Left ventricle myocardium inferior (tissue), 1 donor: ENCODE measurements at regions not wholly inside any gene's neighbourhood (a gene's known extent, or its start where the extent isn't known, plus 50 kb on each side); places are given as distances from the start of the nearest gene placed in this dataset.
A peak's percentile ranks its signal among the peaks of the same experiment; 100 is the strongest.

ENCODE experiments used
- DNase-seq: peaks from one replicate; pipeline ENCODE4 v3.0.0-alpha.2; 2020
- H3K27ac ChIP-seq: fragments of 200-600 bp; replicated peaks from 2 replicates; pipeline ENCODE4 v1.8.0; 2021
- H3K27me3 ChIP-seq: fragments of 200-600 bp; 2 replicates; pipeline ENCODE4 v1.8.0; 2021; ENCODE audit warnings: low read depth
- H3K36me3 ChIP-seq: fragments of 200-600 bp; 2 replicates; pipeline ENCODE4 v1.8.0; 2021
- H3K4me1 ChIP-seq: fragments of 200-600 bp; 2 replicates; pipeline ENCODE4 v1.8.0; 2021
- H3K4me3 ChIP-seq: fragments of 200-600 bp; 2 replicates; pipeline ENCODE4 v1.8.0; 2021; ENCODE audit warnings: mild to moderate bottlenecking, moderate library complexity
- H3K9me3 ChIP-seq: fragments of 200-600 bp; replicated peaks from 2 replicates; pipeline ENCODE4 v1.8.0; 2021
- intact Hi-C: fragments of 100-400 bp; cut with micrococcal nuclease; formaldehyde crosslinking; loops from one replicate; pipeline ENCODE4 v1.11.0; 2022
- TF ChIP-seq, protein P1 (sequence below): fragments of 200-600 bp; IDR thresholded peaks from 2 replicates; pipeline ENCODE4 v1.8.0; 2021; ENCODE audit warnings: antibody characterized with exemption, mild to moderate bottlenecking, borderline replicate concordance
- donor health status: DM: no; HTN: yes; CAD: no; lungs with severe emphysema.

DNA sequence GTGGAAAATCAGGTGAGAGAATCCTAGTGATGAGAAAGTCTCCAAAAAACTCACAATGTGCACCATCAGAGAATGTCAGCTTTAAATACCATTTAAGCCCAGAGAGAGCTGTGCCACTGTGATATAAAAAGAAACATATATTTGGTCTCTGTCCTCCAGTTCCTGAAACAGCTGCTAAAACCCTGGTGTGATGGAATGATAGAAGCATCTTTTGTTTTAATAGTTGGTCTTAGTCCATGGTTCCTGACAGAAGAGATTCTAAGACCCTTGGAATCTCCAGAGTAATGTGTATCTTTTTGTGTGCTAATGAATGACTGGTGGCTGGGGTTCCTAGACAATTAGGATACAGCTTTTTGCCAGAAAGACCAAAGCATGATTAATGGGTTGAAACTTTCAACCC is 302.8 kb upstream of the B3GALT2 start:
- TF ChIP-seq, protein P1, sequence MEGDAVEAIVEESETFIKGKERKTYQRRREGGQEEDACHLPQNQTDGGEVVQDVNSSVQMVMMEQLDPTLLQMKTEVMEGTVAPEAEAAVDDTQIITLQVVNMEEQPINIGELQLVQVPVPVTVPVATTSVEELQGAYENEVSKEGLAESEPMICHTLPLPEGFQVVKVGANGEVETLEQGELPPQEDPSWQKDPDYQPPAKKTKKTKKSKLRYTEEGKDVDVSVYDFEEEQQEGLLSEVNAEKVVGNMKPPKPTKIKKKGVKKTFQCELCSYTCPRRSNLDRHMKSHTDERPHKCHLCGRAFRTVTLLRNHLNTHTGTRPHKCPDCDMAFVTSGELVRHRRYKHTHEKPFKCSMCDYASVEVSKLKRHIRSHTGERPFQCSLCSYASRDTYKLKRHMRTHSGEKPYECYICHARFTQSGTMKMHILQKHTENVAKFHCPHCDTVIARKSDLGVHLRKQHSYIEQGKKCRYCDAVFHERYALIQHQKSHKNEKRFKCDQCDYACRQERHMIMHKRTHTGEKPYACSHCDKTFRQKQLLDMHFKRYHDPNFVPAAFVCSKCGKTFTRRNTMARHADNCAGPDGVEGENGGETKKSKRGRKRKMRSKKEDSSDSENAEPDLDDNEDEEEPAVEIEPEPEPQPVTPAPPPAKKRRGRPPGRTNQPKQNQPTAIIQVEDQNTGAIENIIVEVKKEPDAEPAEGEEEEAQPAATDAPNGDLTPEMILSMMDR, result no peak
- Histone ChIP-seq H3K9me3 (peaks cover 23% of the 10 kb centered on the region), H3K4me3 (no peak overlapping the region), H3K4me1 (no peaks in the 10 kb centered on the region), H3K27me3 (no peaks in the 10 kb centered on the region), H3K36me3 (no peaks in the 10 kb centered on the region), H3K27ac (no peak overlapping the region)
- no peak for DNase-seq
- intact Hi-C loops, result no loop called here

DNA sequence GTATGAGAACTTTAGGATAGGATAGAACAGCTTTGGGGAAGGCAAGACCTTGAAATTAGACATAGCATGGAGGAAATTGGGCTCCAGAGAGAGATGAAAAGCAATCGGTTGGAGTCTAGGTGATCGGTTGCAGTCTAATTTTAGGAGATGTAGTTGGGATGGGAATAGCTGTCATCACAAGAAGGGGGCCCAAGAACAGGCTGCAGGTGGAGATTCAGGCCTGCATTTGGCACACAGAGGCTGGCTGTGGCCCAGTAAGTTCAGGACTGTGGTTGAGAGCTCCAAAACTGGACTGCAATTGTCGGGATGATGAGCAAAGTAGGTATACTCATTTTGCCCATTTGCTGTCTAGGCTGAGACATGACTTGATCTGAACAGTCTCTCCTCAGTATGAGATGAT is 301.3 kb upstream of the B3GALT2 start:
- intact Hi-C loops, result no loop called here
- no peaks in the 10 kb centered on the region for H3K27me3 ChIP-seq
- peak; percentile 16 for DNase-seq
- H3K4me1 ChIP-seq, result no peaks in the 10 kb centered on the region
- TF ChIP-seq, protein P1, result no peak
- H3K36me3 ChIP-seq, result no peaks in the 10 kb centered on the region
- no peak overlapping the region for H3K4me3 ChIP-seq
- H3K27ac ChIP-seq, result no peak overlapping the region
- peaks cover 23% of the 10 kb centered on the region for H3K9me3 ChIP-seq

DNA sequence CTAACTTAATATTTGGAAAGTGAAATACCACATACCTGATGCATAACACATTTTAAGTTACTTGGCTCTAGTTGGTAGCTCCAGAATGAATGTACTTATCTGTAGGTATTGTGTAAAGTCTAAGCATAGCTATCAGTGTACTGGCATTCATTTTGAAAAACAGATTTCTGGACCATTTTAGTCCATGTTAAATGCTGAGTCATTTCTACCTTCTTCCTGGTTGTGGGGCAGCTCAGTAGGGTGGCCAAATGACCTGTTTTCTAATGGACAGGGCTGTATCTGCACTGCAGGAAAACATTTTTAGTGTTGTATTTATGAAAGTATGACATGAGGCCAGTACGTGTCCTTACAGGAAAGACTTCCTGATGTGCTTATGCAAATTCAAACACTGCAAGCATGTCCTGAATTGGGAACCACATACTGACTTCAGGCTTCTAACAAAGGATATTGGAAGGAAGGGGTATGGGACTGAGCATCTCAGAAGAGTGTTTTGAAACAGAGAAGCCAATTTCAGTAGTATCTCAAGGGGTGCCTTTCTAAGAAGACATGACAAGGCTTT is 300.3 kb upstream of the B3GALT2 start:
- TF ChIP-seq, protein P1, result no peak

DNA sequence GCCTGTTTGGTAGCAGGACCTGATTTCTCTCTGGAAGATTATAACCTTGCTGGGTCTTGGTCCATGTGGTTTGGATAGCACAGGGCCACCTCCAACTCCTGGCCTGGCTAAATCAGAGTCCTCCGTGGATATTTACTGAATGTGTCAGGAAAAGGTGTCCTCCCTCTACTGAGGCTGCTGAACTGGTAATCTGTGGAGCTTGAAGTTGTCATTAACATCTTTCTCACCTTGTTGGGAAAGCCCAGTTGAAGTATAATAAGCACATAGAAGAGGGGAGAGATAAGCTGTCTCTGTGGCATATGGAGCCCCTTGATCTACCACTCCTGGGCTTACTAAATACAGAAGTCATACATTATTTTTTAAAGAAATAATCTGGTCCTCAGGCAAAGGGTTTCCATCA is 294.3 kb upstream of the B3GALT2 start:
- Histone ChIP-seq H3K27ac (no peak overlapping the region), H3K4me3 (no peak overlapping the region), H3K9me3 (peaks cover 8% of the 10 kb centered on the region), H3K4me1 (no peaks in the 10 kb centered on the region), H3K27me3 (no peaks in the 10 kb centered on the region), H3K36me3 (no peaks in the 10 kb centered on the region)
- DNase-seq, result no peak
- intact Hi-C loops, result no loop called here
- TF ChIP-seq, protein P1, result no peak

More for the DNA sequence above, 300.3 kb upstream of the B3GALT2 start:
- Histone ChIP-seq H3K27ac (no peak overlapping the region), H3K4me1 (no peaks in the 10 kb centered on the region), H3K36me3 (no peaks in the 10 kb centered on the region), H3K9me3 (peaks cover 23% of the 10 kb centered on the region), H3K4me3 (no peak overlapping the region), H3K27me3 (no peaks in the 10 kb centered on the region)
- intact Hi-C loops, result no loop called here
- no peak for DNase-seq

DNA sequence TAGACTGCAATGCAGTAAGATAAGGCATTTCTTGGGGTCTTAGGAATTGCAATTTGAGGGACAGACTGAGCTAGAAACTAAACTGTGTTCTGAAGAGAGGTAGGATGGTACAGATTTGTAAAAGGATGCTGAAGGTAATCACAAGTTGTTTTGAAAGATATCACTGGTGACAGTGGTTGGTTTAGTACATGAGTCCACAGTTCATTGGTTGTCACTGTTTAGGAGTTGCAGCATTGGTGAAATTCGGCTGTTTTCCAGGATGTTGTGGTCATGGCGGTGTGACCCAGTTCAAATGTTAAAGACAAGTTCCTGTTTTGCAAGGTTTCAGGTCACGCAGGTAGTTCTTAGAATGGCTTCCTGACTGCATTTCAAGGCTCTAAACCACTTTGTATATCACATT is 292.8 kb upstream of the B3GALT2 start:
- TF ChIP-seq, protein P1, result no peak
- no peak for DNase-seq
- Histone ChIP-seq H3K27me3 (no peaks in the 10 kb centered on the region), H3K4me1 (no peaks in the 10 kb centered on the region), H3K9me3 (no peaks in the 10 kb centered on the region), H3K27ac (no peak overlapping the region), H3K4me3 (no peak overlapping the region), H3K36me3 (no peaks in the 10 kb centered on the region)
- intact Hi-C loops, result no loop called here
